Fibroblast of lung (primary cell): ENCODE measurements at regions not wholly inside any gene's neighbourhood (a gene's known extent, or its start where the extent isn't known, plus 50 kb on each side); places are given as distances from the start of the nearest gene placed in this dataset.

Source experiments
- CTCF ChIP-seq, 2 donors: IDR thresholded peaks in 1 of 2; conservative IDR thresholded peaks in 1 of 2; 1 replicate in 1 of 2; 2 replicates in 1 of 2; pipeline ENCODE4 v1.5.1; 2011 to 2012; ENCODE audit warnings: low read length in 2 of 2, control low read depth in 1 of 2, inconsistent platforms in 1 of 2, low read depth in 1 of 2, mild to moderate bottlenecking in 1 of 2
- EZH2 ChIP-seq: IDR thresholded peaks from 2 replicates; pipeline ENCODE4 v1.5.1; 2012; ENCODE audit warnings: low read length, control low read depth, mild to moderate bottlenecking; ENCODE audit errors: missing control alignments

- peak; percentile 34 to 35 for TF ChIP-seq CTCF (conservative IDR thresholded peaks at IDR 0.05 in 1 of 2, IDR thresholded peaks at IDR 0.05 in 1 of 2; ENCODE audit: low read depth in 1 of 2, low read length in 2 of 2)
- TF ChIP-seq EZH2: no peak
Measured at GRCh38 chr14:21768116-21768874, 94.7 kb upstream of the OR4E1 start.
